NT2/D1 (cell line): ENCODE measurements at regions not wholly inside any gene's neighbourhood (a gene's known extent, or its start where the extent isn't known, plus 50 kb on each side); places are given as distances from the start of the nearest gene placed in this dataset.
"Not testable (repeated sequence)": the region's sequence is repeated elsewhere in the genome, so short reads cannot be mapped to it uniquely, and the experiment has no call there.

Experiments used
- DNase-seq: peaks from one replicate; pipeline ENCODE4 v3.0.0-alpha.2; 2011; ENCODE audit warnings: low read depth, low spot score
- H3K27me3 ChIP-seq: 2 replicates; pipeline ENCODE4 v1.6.0; 2011; ENCODE audit warnings: mild to moderate bottlenecking; ENCODE audit not compliant: insufficient read length, insufficient read depth
- H3K36me3 ChIP-seq: 2 replicates; pipeline ENCODE4 v1.6.1; 2011; ENCODE audit warnings: mild to moderate bottlenecking, low read length, mixed read lengths; ENCODE audit not compliant: insufficient read depth, insufficient read length
- H3K4me1 ChIP-seq: 2 replicates; pipeline ENCODE4 v1.5.1; 2011; ENCODE audit not compliant: insufficient read depth, insufficient read length
- H3K4me3 ChIP-seq: 2 replicates; pipeline ENCODE4 v1.5.1; 2011; ENCODE audit warnings: low read depth; ENCODE audit not compliant: insufficient read length
- H3K9ac ChIP-seq: 2 replicates; pipeline ENCODE4 v1.6.0; 2011; ENCODE audit warnings: low read depth; ENCODE audit not compliant: insufficient read length
- H3K9me3 ChIP-seq: 2 replicates; pipeline ENCODE4 v1.5.1; 2011; ENCODE audit warnings: mild to moderate bottlenecking, low read length; ENCODE audit not compliant: insufficient read depth
- SUZ12 ChIP-seq: IDR thresholded peaks from 2 replicates; pipeline ENCODE4 v1.6.1; 2011; ENCODE audit not compliant: insufficient read length, insufficient read depth; ENCODE audit errors: extremely low read depth
- YY1 ChIP-seq: IDR thresholded peaks from 2 replicates; pipeline ENCODE4 v1.6.1; 2011; ENCODE audit not compliant: insufficient read length, insufficient read depth
- ZNF274 ChIP-seq: IDR thresholded peaks from 2 replicates; pipeline ENCODE4 v1.6.1; 2011; ENCODE audit warnings: mild to moderate bottlenecking, low read depth, low read length

GRCh38 chr3:151596940-151597339, 136.1 kb upstream of the IGSF10 start:
- Histone ChIP-seq H3K9me3 (no peaks in the 10 kb centered on the region), H3K9ac (no peak overlapping the region), H3K4me3 (no peak overlapping the region), H3K36me3 (no peaks in the 10 kb centered on the region), H3K27me3 (no peaks in the 10 kb centered on the region), H3K4me1 (no peaks in the 10 kb centered on the region)
- TF ChIP-seq YY1: no peak
- TF ChIP-seq SUZ12: no peak
- TF ChIP-seq ZNF274: no peak
- no peak for DNase-seq

- H3K9me3 ChIP-seq: no peaks in the 10 kb centered on the region
- TF ChIP-seq ZNF274: no peak
- no peak for TF ChIP-seq YY1
- no peak for TF ChIP-seq SUZ12
- DNase-seq: no peak
- no peak overlapping the region for H3K9ac ChIP-seq
- H3K4me3 ChIP-seq: no peak overlapping the region
- no peaks in the 10 kb centered on the region for H3K4me1 ChIP-seq
- H3K36me3 ChIP-seq: no peaks in the 10 kb centered on the region
- no peaks in the 10 kb centered on the region for H3K27me3 ChIP-seq
Measured at GRCh38 chr3:151593928-151594327, 133.1 kb upstream of the IGSF10 start.

GRCh38 chr3:151592287-151592686, 131.4 kb upstream of the IGSF10 start:
- Histone ChIP-seq H3K36me3 (no peaks in the 10 kb centered on the region), H3K4me3 (no peak overlapping the region), H3K4me1 (no peaks in the 10 kb centered on the region), H3K9me3 (0 out of 2 replicates have a peak, but pooled peaks cover 3% of the 10 kb centered on the region), H3K9ac (no peak overlapping the region), H3K27me3 (no peaks in the 10 kb centered on the region)
- DNase-seq: peak; percentile 40
- no peak for TF ChIP-seq YY1
- TF ChIP-seq SUZ12: no peak
- no peak for TF ChIP-seq ZNF274

GRCh38 chr3:151591441-151591840, 130.6 kb upstream of the IGSF10 start:
- TF ChIP-seq ZNF274 (no peak), SUZ12 (no peak), YY1 (no peak)
- H3K9ac ChIP-seq: no peak overlapping the region

GRCh38 chr3:151589311-151589710, 128.4 kb upstream of the IGSF10 start:
- no peak overlapping the region for H3K4me3 ChIP-seq
- H3K4me1 ChIP-seq: no peaks in the 10 kb centered on the region
- H3K9me3 ChIP-seq: peaks cover 6% of the 10 kb centered on the region; the same call in 1 of the 2 replicates
- TF ChIP-seq SUZ12 (no peak), YY1 (no peak), ZNF274 (no peak)
- DNase-seq: no peak
- no peaks in the 10 kb centered on the region for H3K27me3 ChIP-seq
- H3K36me3 ChIP-seq: no peaks in the 10 kb centered on the region
- H3K9ac ChIP-seq: no peak overlapping the region

More at GRCh38 chr3:151591441-151591840, 130.6 kb upstream of the IGSF10 start:
- Histone ChIP-seq H3K9me3 (peaks cover 6% of the 10 kb centered on the region; the same call in 1 of the 2 replicates), H3K4me3 (no peak overlapping the region), H3K4me1 (no peaks in the 10 kb centered on the region), H3K36me3 (no peaks in the 10 kb centered on the region), H3K27me3 (no peaks in the 10 kb centered on the region)
- DNase-seq: no peak

GRCh38 chr3:151587659-151588058, 126.8 kb upstream of the IGSF10 start:
- not testable (repeated sequence) for H3K27me3 ChIP-seq, H3K36me3 ChIP-seq, H3K4me3 ChIP-seq, H3K9ac ChIP-seq, H3K4me1 ChIP-seq, H3K9me3 ChIP-seq, DNase-seq

- TF ChIP-seq SUZ12: no peak
- no peak for TF ChIP-seq ZNF274
- no peak for DNase-seq
- Histone ChIP-seq H3K9me3 (peaks cover 6% of the 10 kb centered on the region; the same call in 1 of the 2 replicates), H3K4me3 (no peak overlapping the region), H3K36me3 (no peaks in the 10 kb centered on the region), H3K4me1 (no peaks in the 10 kb centered on the region), H3K27me3 (no peaks in the 10 kb centered on the region), H3K9ac (no peak overlapping the region)
Measured at GRCh38 chr3:151584566-151584965, 123.7 kb upstream of the IGSF10 start.

DNA sequence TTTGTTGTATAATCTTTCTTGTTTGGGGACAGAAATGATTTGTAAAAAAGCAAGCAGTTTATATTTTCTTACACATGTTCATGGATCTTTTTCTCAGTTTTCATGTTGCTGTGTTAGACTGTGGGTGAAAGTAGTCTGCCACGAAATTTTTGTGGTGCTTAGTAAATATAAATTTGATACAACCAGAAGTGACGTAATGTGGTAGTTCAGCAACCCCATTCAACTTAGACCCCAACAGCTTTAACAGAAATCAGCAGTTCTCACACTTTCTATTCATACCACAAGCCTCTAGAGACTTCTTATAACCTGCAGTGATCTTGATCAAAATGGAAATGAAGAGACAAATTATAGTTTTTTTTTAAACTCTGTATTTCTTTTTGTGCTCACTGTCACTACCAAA, 120.2 kb upstream of the IGSF10 start:
- Histone ChIP-seq H3K36me3 (no peaks in the 10 kb centered on the region), H3K27me3 (no peaks in the 10 kb centered on the region), H3K9ac (no peak overlapping the region), H3K4me3 (no peak overlapping the region), H3K4me1 (no peaks in the 10 kb centered on the region), H3K9me3 (no peaks in the 10 kb centered on the region; the same call in 1 of the 2 replicates)
- TF ChIP-seq YY1 (no peak), ZNF274 (no peak), SUZ12 (no peak)
- no peak for DNase-seq
